ENCODE measurements at regions not wholly inside any gene's neighbourhood (a gene's known extent, or its start where the extent isn't known, plus 50 kb on each side); places are given as distances from the start of the nearest gene placed in this dataset.

DNA sequence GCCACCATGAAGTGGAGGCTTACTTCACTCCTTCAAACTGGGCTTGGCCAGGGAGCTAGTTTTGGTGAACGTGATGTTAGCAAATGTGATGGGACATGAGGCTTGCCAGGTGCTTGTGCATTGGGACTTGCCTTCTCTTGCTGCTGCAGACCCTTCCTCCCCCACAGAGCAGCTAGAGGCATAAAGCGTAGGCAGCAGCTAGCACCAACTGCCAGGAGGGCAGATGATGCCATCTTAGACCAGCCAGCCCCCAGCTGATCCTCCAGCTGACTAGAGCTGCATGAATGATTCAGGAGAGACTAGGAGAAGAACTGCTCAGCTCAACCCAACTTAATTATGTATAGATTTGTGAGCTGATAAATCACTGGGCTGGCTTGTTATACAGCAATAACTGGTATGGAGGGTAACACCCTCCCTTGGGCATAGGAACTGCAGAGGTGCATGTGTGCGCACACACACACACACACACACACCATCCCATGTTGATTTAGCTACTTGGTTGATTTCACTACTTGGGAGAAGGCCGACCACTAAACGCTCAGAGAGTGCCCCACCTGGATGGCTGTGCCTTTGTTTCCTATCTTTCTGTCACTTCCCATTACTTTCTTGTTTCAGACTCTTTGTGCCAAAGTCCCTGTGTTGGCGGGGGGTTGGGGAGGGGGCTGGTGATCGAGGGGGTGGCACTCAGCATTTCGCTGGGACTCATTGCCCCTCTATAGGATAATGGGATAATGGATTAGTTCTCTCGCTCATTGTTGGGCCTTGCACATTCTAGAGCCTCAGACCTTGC, 202.8 kb downstream of the ADAMTS15 start:
- Histone ChIP-seq H3K36me3 (no peaks in the 10 kb centered on the region), H3K9me3 (no peaks in the 10 kb centered on the region), H3K27me3 (no peaks in the 10 kb centered on the region), H3K4me1 (peaks cover 4 to 23% of the 10 kb centered on the region in 2 donors), H3K4me3 (no peak overlapping the region), H3K27ac (no peak overlapping the region)
- DNase-seq: no peak
- no peak for TF ChIP-seq POLR2A (IDR thresholded peaks at IDR 0.05)
- TF ChIP-seq, protein P1, sequence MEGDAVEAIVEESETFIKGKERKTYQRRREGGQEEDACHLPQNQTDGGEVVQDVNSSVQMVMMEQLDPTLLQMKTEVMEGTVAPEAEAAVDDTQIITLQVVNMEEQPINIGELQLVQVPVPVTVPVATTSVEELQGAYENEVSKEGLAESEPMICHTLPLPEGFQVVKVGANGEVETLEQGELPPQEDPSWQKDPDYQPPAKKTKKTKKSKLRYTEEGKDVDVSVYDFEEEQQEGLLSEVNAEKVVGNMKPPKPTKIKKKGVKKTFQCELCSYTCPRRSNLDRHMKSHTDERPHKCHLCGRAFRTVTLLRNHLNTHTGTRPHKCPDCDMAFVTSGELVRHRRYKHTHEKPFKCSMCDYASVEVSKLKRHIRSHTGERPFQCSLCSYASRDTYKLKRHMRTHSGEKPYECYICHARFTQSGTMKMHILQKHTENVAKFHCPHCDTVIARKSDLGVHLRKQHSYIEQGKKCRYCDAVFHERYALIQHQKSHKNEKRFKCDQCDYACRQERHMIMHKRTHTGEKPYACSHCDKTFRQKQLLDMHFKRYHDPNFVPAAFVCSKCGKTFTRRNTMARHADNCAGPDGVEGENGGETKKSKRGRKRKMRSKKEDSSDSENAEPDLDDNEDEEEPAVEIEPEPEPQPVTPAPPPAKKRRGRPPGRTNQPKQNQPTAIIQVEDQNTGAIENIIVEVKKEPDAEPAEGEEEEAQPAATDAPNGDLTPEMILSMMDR (IDR thresholded peaks at IDR 0.05): no peak
- intact Hi-C loops (cut with DNase I; ENCODE audit: low total_unique reads): no loop called here

DNA sequence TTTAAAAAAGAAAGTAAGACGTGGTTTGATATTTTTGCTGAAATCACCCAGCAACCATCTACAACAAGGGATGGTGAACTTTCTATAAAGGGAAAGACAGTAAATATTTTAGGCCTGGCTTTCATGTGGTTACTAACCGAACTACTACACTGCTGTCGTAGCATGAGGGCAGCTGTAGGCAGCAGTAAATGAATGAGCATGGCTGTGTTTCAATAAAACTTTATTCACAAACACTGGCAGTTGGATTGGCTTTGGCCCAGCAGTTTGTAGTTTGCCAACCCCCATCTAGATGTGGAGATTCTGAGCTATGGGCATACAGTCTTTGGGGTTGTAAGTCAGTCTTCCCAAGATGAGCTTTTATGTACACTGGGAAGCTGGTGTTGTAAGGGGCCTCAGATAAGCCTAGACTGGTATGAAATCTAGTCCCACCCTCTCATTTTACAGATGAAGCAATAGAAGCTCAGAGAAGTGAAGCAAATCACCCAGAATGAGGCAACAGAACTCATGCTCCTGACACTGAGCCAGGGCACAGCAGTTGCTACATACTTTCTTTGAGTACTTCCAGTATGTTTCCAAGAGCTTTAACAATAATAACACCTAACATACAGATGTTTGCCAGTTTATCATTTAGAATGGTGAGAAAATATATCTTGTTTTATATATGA, 204.4 kb downstream of the ADAMTS15 start:
- no peak overlapping the region for H3K27ac ChIP-seq
- H3K4me1 ChIP-seq: peaks cover 4 to 17% of the 10 kb centered on the region in 2 donors
- intact Hi-C loops (cut with DNase I; ENCODE audit: low total_unique reads): no loop called here
- H3K9me3 ChIP-seq: no peaks in the 10 kb centered on the region
- DNase-seq: peak; percentile 74 to 75
- H3K27me3 ChIP-seq: no peaks in the 10 kb centered on the region
- TF ChIP-seq, protein P1 (IDR thresholded peaks at IDR 0.05): no peak
- no peak for TF ChIP-seq POLR2A (IDR thresholded peaks at IDR 0.05)
- no peaks in the 10 kb centered on the region for H3K36me3 ChIP-seq
- no peak overlapping the region for H3K4me3 ChIP-seq

DNA sequence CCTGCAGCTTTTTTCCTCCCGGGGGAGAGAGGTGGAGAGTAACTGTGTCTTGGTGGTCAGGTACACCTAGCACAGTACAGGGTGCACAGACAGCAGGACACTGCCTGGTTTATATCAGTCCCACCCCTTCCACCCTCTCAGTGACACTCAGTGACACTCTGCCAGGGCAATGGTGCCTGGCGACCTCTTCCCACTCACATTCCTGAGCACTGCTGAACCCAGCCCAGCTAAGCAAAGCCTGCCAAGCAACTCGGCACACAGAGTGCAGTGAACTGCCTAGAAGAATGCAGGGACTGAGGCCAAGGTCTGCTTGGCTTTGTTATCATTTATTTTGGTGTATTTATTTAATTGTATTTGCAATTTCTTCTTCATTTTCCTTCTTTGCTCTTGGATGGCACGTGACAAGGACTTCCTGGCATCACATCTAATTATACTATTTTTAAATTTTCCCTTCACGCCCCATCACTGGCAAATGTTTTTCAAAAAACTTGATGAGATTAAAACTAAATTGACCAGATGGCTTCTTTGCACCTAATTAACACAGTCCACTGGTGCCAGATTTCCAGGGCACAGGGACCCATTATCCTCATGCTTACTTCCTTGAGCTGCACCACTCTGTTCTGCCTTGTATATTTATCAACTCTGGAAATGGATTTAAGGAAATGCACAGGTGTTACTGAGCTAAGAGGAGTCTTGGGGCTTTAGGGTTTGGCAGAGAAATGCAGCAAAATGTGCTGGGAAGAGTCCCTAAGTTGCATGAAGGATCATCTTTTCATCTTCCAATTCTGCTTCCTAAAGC, 205.6 kb downstream of the ADAMTS15 start:
- no peaks in the 10 kb centered on the region for H3K9me3 ChIP-seq
- no peak overlapping the region for H3K4me3 ChIP-seq
- H3K36me3 ChIP-seq: no peaks in the 10 kb centered on the region
- no peak overlapping the region for H3K27ac ChIP-seq
- peaks cover 4 to 13% of the 10 kb centered on the region in 2 donors for H3K4me1 ChIP-seq
- TF ChIP-seq, protein P1 (IDR thresholded peaks at IDR 0.05): no peak
- TF ChIP-seq POLR2A (IDR thresholded peaks at IDR 0.05): no peak
- no peaks in the 10 kb centered on the region for H3K27me3 ChIP-seq
- peak in 1 of 2 donors; percentile 47 for DNase-seq
- intact Hi-C loops (cut with DNase I; ENCODE audit: low total_unique reads): no loop called here

DNA sequence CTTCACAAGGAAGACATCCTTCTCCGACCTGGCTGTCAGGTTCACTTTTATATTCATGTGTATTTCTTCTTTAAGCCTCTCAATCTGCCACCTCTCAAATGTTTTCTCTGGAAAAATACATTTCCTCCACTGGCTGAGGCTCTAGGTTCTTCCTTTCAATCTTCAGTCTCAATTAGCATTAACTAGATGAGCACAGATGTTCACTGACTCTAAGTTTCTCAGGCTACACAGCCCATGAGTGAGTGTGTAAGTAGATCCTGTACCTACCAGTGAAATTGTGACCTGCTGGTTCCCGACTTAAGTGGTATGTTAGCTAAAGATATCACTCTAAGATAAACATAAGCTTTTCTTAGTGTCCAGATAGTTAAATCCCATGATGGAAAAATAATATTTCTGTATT, 206.9 kb downstream of the ADAMTS15 start:
- no peak overlapping the region for H3K4me3 ChIP-seq
- peaks cover 0 to 8% of the 10 kb centered on the region in 2 donors for H3K4me1 ChIP-seq
- no peaks in the 10 kb centered on the region for H3K36me3 ChIP-seq
- no peaks in the 10 kb centered on the region for H3K9me3 ChIP-seq
- TF ChIP-seq POLR2A (IDR thresholded peaks at IDR 0.05): no peak
- TF ChIP-seq, protein P1 (IDR thresholded peaks at IDR 0.05): no peak
- intact Hi-C loops (cut with DNase I; ENCODE audit: low total_unique reads): no loop called here
- H3K27me3 ChIP-seq: no peaks in the 10 kb centered on the region
- DNase-seq: no peak
- no peak overlapping the region for H3K27ac ChIP-seq

Measured in uterus (tissue), 3 donors.